Lower leg skin (tissue), 3 donors: ENCODE measurements at regions not wholly inside any gene's neighbourhood (a gene's known extent, or its start where the extent isn't known, plus 50 kb on each side); places are given as distances from the start of the nearest gene placed in this dataset.

Source experiments
- POLR2A ChIP-seq, 2 donors: fragments of 450-650 bp; IDR thresholded peaks; one replicate each; pipeline ENCODE4 v1.6.1; 2016 to 2017; ENCODE audit warnings: antibody characterized with exemption in 2 of 2, mild to moderate bottlenecking in 1 of 2, moderate library complexity in 1 of 2
- TF ChIP-seq, protein P1 (sequence below), 3 donors: fragments of 450-650 bp; IDR thresholded peaks; one replicate each; pipeline ENCODE4 v1.5.1; 2016; ENCODE audit warnings: antibody characterized with exemption in 3 of 3, mild to moderate bottlenecking in 3 of 3, moderate library complexity in 2 of 3

GRCh38 chr18:62458346-62458745, 64.5 kb upstream of the ZCCHC2 start:
- TF ChIP-seq, protein P1, sequence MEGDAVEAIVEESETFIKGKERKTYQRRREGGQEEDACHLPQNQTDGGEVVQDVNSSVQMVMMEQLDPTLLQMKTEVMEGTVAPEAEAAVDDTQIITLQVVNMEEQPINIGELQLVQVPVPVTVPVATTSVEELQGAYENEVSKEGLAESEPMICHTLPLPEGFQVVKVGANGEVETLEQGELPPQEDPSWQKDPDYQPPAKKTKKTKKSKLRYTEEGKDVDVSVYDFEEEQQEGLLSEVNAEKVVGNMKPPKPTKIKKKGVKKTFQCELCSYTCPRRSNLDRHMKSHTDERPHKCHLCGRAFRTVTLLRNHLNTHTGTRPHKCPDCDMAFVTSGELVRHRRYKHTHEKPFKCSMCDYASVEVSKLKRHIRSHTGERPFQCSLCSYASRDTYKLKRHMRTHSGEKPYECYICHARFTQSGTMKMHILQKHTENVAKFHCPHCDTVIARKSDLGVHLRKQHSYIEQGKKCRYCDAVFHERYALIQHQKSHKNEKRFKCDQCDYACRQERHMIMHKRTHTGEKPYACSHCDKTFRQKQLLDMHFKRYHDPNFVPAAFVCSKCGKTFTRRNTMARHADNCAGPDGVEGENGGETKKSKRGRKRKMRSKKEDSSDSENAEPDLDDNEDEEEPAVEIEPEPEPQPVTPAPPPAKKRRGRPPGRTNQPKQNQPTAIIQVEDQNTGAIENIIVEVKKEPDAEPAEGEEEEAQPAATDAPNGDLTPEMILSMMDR (IDR thresholded peaks at IDR 0.05): no peak
- no peak for TF ChIP-seq POLR2A (IDR thresholded peaks at IDR 0.05)
